Neural crest cell (in vitro differentiated cells): ENCODE measurements at regions not wholly inside any gene's neighbourhood (a gene's known extent, or its start where the extent isn't known, plus 50 kb on each side); places are given as distances from the start of the nearest gene placed in this dataset.

Source experiments
- DNase-seq: peaks from one replicate; pipeline ENCODE4 v3.0.0; 2021; ENCODE audit warnings: low read depth, mixed read lengths, low spot score
- H3K27ac Mint-ChIP-seq: one replicate; pipeline ENCODE4 v1.8.0; 2021; ENCODE audit warnings: mild to moderate bottlenecking, mixed read lengths; ENCODE audit not compliant: unreplicated experiment
- H3K27me3 Mint-ChIP-seq: 2 replicates; pipeline ENCODE4 v1.8.0; 2021; ENCODE audit warnings: low read depth, mild to moderate bottlenecking, mixed read lengths
- H3K36me3 Mint-ChIP-seq: 2 replicates; pipeline ENCODE4 v1.8.0; 2021; ENCODE audit warnings: low read depth, mild to moderate bottlenecking, mixed read lengths
- H3K4me1 Mint-ChIP-seq: 2 replicates; pipeline ENCODE4 v1.8.0; 2021; ENCODE audit warnings: mixed read lengths
- H3K4me3 Mint-ChIP-seq: one replicate; pipeline ENCODE4 v1.8.0; 2021; ENCODE audit warnings: mild to moderate bottlenecking, mixed read lengths
- H3K9me3 Mint-ChIP-seq: 2 replicates; pipeline ENCODE4 v1.8.0; 2021; ENCODE audit warnings: mixed read lengths
- TF ChIP-seq, protein P1 (sequence below): fragments of 200-600 bp; sonication (generic); conservative IDR thresholded peaks from 2 replicates; pipeline ENCODE4 v1.5.0; 2021; ENCODE audit warnings: antibody characterized with exemption, mild to moderate bottlenecking

- TF ChIP-seq, protein P1, sequence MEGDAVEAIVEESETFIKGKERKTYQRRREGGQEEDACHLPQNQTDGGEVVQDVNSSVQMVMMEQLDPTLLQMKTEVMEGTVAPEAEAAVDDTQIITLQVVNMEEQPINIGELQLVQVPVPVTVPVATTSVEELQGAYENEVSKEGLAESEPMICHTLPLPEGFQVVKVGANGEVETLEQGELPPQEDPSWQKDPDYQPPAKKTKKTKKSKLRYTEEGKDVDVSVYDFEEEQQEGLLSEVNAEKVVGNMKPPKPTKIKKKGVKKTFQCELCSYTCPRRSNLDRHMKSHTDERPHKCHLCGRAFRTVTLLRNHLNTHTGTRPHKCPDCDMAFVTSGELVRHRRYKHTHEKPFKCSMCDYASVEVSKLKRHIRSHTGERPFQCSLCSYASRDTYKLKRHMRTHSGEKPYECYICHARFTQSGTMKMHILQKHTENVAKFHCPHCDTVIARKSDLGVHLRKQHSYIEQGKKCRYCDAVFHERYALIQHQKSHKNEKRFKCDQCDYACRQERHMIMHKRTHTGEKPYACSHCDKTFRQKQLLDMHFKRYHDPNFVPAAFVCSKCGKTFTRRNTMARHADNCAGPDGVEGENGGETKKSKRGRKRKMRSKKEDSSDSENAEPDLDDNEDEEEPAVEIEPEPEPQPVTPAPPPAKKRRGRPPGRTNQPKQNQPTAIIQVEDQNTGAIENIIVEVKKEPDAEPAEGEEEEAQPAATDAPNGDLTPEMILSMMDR, result no peak
- Mint-ChIP-seq H3K4me3 (no peak overlapping the region), H3K27me3 (no peaks in the 10 kb centered on the region), H3K9me3 (peaks cover 11% of the 10 kb centered on the region), H3K27ac (no peak overlapping the region), H3K4me1 (no peaks in the 10 kb centered on the region), H3K36me3 (no peaks in the 10 kb centered on the region)
- no peak for DNase-seq
These were observed 324.1 kb upstream of the CRIM1 start for GRCh38 chr2:36031471-36031870.

- H3K4me3 Mint-ChIP-seq, result no peak overlapping the region
- no peak overlapping the region for H3K27ac Mint-ChIP-seq
- no peaks in the 10 kb centered on the region for H3K36me3 Mint-ChIP-seq
- no peaks in the 10 kb centered on the region for H3K27me3 Mint-ChIP-seq
- peaks cover 6% of the 10 kb centered on the region for H3K9me3 Mint-ChIP-seq
- no peak for DNase-seq
- TF ChIP-seq, protein P1, result no peak
- H3K4me1 Mint-ChIP-seq, result no peaks in the 10 kb centered on the region
These were observed 328.0 kb upstream of the CRIM1 start for GRCh38 chr2:36027616-36028015.

DNA sequence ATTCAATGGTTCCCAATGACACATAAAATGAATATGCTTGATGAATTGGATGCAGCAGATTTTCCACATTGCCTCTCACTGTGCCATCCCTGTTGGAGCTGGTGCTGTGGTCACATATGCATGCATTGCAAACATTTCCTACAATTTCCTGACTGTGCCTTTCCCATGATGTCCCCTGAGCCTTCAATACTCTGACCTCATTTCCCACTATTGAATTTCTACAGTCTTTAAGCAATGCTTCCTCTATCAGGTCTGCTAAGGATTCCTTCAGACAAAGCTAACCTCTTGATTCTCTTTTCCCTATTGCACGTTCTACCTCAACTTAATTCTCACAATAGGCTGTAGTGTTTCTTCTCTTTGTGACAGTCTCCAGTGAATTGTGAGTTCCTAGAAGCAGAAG, 342.5 kb upstream of the CRIM1 start:
- no peak overlapping the region for H3K4me3 Mint-ChIP-seq
- H3K27ac Mint-ChIP-seq, result no peak overlapping the region
- no peaks in the 10 kb centered on the region for H3K36me3 Mint-ChIP-seq
- no peaks in the 10 kb centered on the region for H3K27me3 Mint-ChIP-seq
- H3K9me3 Mint-ChIP-seq, result no peaks in the 10 kb centered on the region
- H3K4me1 Mint-ChIP-seq, result peaks cover 5% of the 10 kb centered on the region
- DNase-seq, result no peak
- TF ChIP-seq, protein P1, result no peak

DNA sequence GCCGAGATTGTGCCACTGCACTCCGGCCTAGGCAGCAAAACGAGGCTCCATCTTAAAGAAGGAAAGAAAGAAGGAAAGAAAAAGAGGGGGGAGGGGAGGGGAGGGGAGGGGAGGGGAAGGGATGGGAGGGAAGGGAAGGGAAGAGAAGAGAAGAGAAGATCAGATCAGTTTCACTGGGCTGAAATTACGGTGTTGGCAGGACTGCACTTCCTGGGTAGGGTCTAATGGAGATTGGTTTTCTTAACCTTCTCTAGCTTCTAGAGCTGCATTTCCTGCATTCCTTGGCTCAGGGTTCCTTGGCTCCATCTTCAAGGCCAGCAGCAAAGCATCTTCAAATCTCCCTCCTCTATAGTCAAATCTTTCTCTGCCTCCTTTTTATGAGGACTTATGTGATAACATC, 349.1 kb upstream of the CRIM1 start:
- no peak for DNase-seq
- Mint-ChIP-seq H3K36me3 (no peaks in the 10 kb centered on the region), H3K4me1 (peaks cover 5% of the 10 kb centered on the region), H3K27ac (peak overlapping the region; percentile 19), H3K4me3 (no peak overlapping the region), H3K9me3 (no peaks in the 10 kb centered on the region), H3K27me3 (no peaks in the 10 kb centered on the region)
- TF ChIP-seq, protein P1, result no peak

DNA sequence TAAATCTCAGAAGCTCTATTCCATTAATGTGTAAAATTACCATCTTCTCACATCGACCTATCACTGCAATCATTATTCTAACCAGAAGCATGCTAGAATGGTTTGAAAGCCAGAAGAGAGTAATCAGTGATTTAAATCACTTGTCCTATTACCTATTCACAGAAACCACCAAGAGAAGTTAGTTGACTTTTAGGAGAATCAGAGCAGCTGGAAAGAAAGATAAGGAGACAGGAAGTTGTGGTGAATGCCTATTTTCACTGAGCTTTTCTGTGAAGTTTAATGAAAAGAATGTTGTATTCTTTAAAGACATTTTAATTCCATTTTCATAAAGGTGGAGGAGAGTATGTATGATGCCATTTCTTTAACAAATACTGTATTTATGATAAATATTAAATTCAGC, 352.6 kb upstream of the CRIM1 start:
- DNase-seq, result no peak
- no peaks in the 10 kb centered on the region for H3K36me3 Mint-ChIP-seq
- H3K27ac Mint-ChIP-seq, result no peak overlapping the region
- no peaks in the 10 kb centered on the region for H3K9me3 Mint-ChIP-seq
- TF ChIP-seq, protein P1, result no peak
- no peak overlapping the region for H3K4me3 Mint-ChIP-seq
- H3K4me1 Mint-ChIP-seq, result peaks cover 7% of the 10 kb centered on the region
- H3K27me3 Mint-ChIP-seq, result no peaks in the 10 kb centered on the region

DNA sequence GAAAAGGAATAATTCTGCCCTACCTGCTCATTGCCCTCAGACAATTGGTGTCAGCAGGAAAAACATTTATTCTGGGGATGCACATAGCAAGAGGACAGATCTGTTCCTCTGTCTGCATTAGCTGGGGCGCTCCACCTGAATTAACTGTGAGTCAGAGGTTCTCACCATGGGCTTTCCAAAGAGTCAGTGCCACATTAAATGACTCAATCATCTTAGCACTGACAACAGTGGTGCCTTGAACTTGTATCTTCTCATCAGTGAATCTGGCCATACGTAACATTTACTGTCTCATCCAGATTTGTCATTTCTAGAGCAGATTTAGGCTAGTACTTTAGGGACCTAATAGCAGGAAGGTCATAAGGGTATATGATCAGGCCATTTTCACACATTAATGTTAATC, 358.1 kb upstream of the CRIM1 start:
- TF ChIP-seq, protein P1, result no peak
- Mint-ChIP-seq H3K36me3 (peaks cover 5% of the 10 kb centered on the region), H3K4me1 (peaks cover 7% of the 10 kb centered on the region)

More for the DNA sequence above, 358.1 kb upstream of the CRIM1 start:
- Mint-ChIP-seq H3K9me3 (peaks cover 5% of the 10 kb centered on the region), H3K27me3 (no peaks in the 10 kb centered on the region), H3K4me3 (no peak overlapping the region), H3K27ac (no peak overlapping the region)
- no peak for DNase-seq
